IMR-90 (cell line): ENCODE measurements at regions not wholly inside any gene's neighbourhood (a gene's known extent, or its start where the extent isn't known, plus 50 kb on each side); places are given as distances from the start of the nearest gene placed in this dataset.

Experiments used
- ATAC-seq: fragments of 200-7000 bp; cut with Tn5 transposase; 2 replicates; pipeline ENCODE4 v1.9.1; 2020; ENCODE audit warnings: low read depth, mild to moderate bottlenecking, moderate library complexity
- BruUV-seq: library from RNA; stranded (reverse); fragments of 400-500 nt; replicated peaks from 2 replicates; lab custom pipeline; 2021; lab: Mats Ljungman, UMichigan
- CTCF ChIA-PET: fragments of 300-600 bp; formaldehyde crosslinking; extraction: SDS; loops from one replicate; lab custom pipeline; 2021; ENCODE audit warnings: antibody characterized with exemption; lab: Yijun Ruan, JAX
- POLR2A ChIA-PET: fragments of 300-600 bp; sonication (Branson Sonifier 250); formaldehyde crosslinking; loops from one replicate; lab custom pipeline; 2022; ENCODE audit warnings: antibody characterized with exemption; ENCODE audit not compliant: unreplicated experiment; lab: Charles Lee
- DNase-seq: peaks from one replicate; pipeline ENCODE4 v3.0.0; 2013
- H2AFZ ChIP-seq: replicated peaks from 2 replicates; pipeline ENCODE3; 2013; ENCODE audit warnings: low read length, mild to moderate bottlenecking; ENCODE audit not compliant: poor library complexity
- H2AK5ac ChIP-seq: 2 replicates; pipeline ENCODE4 v1.6.1; 2013; ENCODE audit warnings: low read depth, low read length, inconsistent platforms
- H2AK9ac ChIP-seq: replicated peaks from 2 replicates; pipeline ENCODE3; 2013; ENCODE audit warnings: mild to moderate bottlenecking, low read depth, low read length, moderate library complexity; ENCODE audit not compliant: poor library complexity
- H2BK120ac ChIP-seq: 2 replicates; pipeline ENCODE4 v1.6.1; 2013; ENCODE audit warnings: low read depth, low read length, inconsistent platforms
- H2BK15ac ChIP-seq: 3 replicates; pipeline ENCODE4 v1.6.1; 2013; ENCODE audit warnings: low read depth, low read length, inconsistent platforms
- H2BK20ac ChIP-seq: 2 replicates; pipeline ENCODE4 v1.6.1; 2013; ENCODE audit warnings: low read depth, mild to moderate bottlenecking, inconsistent platforms, low read length, moderate library complexity
- H2BK5ac ChIP-seq: 2 replicates; pipeline ENCODE4 v1.6.1; 2013; ENCODE audit warnings: mild to moderate bottlenecking, low read depth, low read length, inconsistent platforms; ENCODE audit not compliant: poor library complexity, severe bottlenecking
- H3K14ac ChIP-seq: replicated peaks from 2 replicates; pipeline ENCODE4 v1.6.1; 2013; ENCODE audit warnings: low read depth, low read length, inconsistent platforms
- H3K18ac ChIP-seq: 2 replicates; pipeline ENCODE4 v1.6.1; 2013; ENCODE audit warnings: low read depth, low read length, control low read depth
- H3K23ac ChIP-seq: 2 replicates; pipeline ENCODE4 v1.6.1; 2013; ENCODE audit warnings: low read depth, low read length, inconsistent platforms
- H3K27ac ChIP-seq: 2 replicates; pipeline ENCODE4 v1.5.1; 2013; ENCODE audit warnings: mild to moderate bottlenecking, control low read depth, low read length; ENCODE audit not compliant: insufficient read depth
- H3K27me3 ChIP-seq: 2 replicates; pipeline ENCODE4 v1.6.1; 2013; ENCODE audit warnings: low read length; ENCODE audit not compliant: control insufficient read depth, insufficient read depth
- H3K36me3 ChIP-seq: 2 replicates; pipeline ENCODE4 v1.6.1; 2013; ENCODE audit warnings: low read length, mixed read lengths; ENCODE audit not compliant: control insufficient read depth, insufficient read depth
- H3K4ac ChIP-seq: 2 replicates; pipeline ENCODE4 v1.6.1; 2013; ENCODE audit warnings: low read depth, low read length, inconsistent platforms
- H3K4me1 ChIP-seq: 2 replicates; pipeline ENCODE4 v1.6.1; 2013; ENCODE audit warnings: low read length, mixed read lengths; ENCODE audit not compliant: control insufficient read depth, insufficient read depth
- H3K4me2 ChIP-seq: 2 replicates; pipeline ENCODE4 v1.6.1; 2013; ENCODE audit warnings: low read depth, mild to moderate bottlenecking, control low read depth, low read length, moderate library complexity
- H3K4me3 ChIP-seq: 2 replicates; pipeline ENCODE4 v1.5.1; 2013; ENCODE audit warnings: low read depth, mild to moderate bottlenecking, control low read depth, low read length, moderate library complexity; ENCODE audit not compliant: insufficient read depth
- H3K56ac ChIP-seq: 2 replicates; pipeline ENCODE4 v1.6.1; 2013; ENCODE audit warnings: low read length, inconsistent platforms; ENCODE audit not compliant: insufficient read depth; ENCODE audit errors: extremely low read depth
- H3K79me1 ChIP-seq, 2 experiments: 2 replicates each; pipeline ENCODE4 v1.6.1; 2013; ENCODE audit warnings: low read length in 2 of 2, inconsistent platforms in 1 of 2, low read depth in 1 of 2
- H3K9ac ChIP-seq: 2 replicates; pipeline ENCODE4 v1.6.1; 2013; ENCODE audit warnings: low read depth, low read length, control low read depth
- H3K9me1 ChIP-seq: 2 replicates; pipeline ENCODE4 v1.6.1; 2013; ENCODE audit warnings: low read length, inconsistent platforms; ENCODE audit not compliant: insufficient read depth
- H3K9me3 ChIP-seq: 2 replicates; pipeline ENCODE4 v1.6.1; 2013; ENCODE audit warnings: low read length; ENCODE audit not compliant: control insufficient read depth, insufficient read depth
- H4K20me1 ChIP-seq: 2 replicates; pipeline ENCODE4 v1.6.1; 2013; ENCODE audit warnings: low read length, inconsistent platforms; ENCODE audit not compliant: insufficient read depth
- H4K5ac ChIP-seq: 2 replicates; pipeline ENCODE4 v1.6.1; 2013; ENCODE audit warnings: mild to moderate bottlenecking, low read depth, low read length, control low read depth
- H4K8ac ChIP-seq, 2 experiments: 2 replicates each; pipeline ENCODE4 v1.6.1; 2013; ENCODE audit warnings: low read depth in 2 of 2, low read length in 2 of 2, control low read depth in 1 of 2, inconsistent platforms in 1 of 2
- H4K91ac ChIP-seq: 2 replicates; pipeline ENCODE4 v1.6.1; 2013; ENCODE audit warnings: low read depth, low read length, inconsistent platforms; ENCODE audit not compliant: insufficient read depth
- FOS ChIP-seq: fragments of 150-350 bp; IDR thresholded peaks from 2 replicates; pipeline ENCODE4 v1.6.1; 2016; ENCODE audit warnings: low read depth, low read length
- MAFK ChIP-seq: IDR thresholded peaks from 2 replicates; pipeline ENCODE4 v1.6.1; 2012; ENCODE audit warnings: low read depth, low read length, improper control_type of control experiment
- MXI1 ChIP-seq: IDR thresholded peaks from 2 replicates; pipeline ENCODE4 v1.6.1; 2012; ENCODE audit warnings: low read depth, mild to moderate bottlenecking, low read length, moderate library complexity, borderline replicate concordance
- RCOR1 ChIP-seq: IDR thresholded peaks from 2 replicates; pipeline ENCODE4 v1.6.1; 2012; ENCODE audit warnings: mild to moderate bottlenecking, low read length, improper control_type of control experiment; ENCODE audit not compliant: insufficient replicate concordance
- SMC3 ChIP-seq: fragments of 150-350 bp; IDR thresholded peaks from 2 replicates; pipeline ENCODE4 v1.6.1; 2016; ENCODE audit warnings: low read depth, mild to moderate bottlenecking, antibody characterized with exemption, low read length, moderate library complexity
- USF2 ChIP-seq: fragments of 150-350 bp; IDR thresholded peaks from 2 replicates; pipeline ENCODE4 v1.6.1; 2017; ENCODE audit warnings: mild to moderate bottlenecking, antibody characterized with exemption, low read length, low read depth
- WGBS, 2 experiments: methylation state at CpG; one replicate each; pipeline versions ENCODE4 v1.1.5 to v1.1.7; 2013; ENCODE audit warnings: missing lambda C conversion rate in 2 of 2; ENCODE audit not compliant: insufficient read length in 1 of 2; ENCODE audit errors: extremely low coverage in 2 of 2; 5-methylcytosine and 5-hydroxymethylcytosine counted together
- dilution Hi-C: fragments of 300-500 bp; cut with HindIII; formaldehyde crosslinking; loops from one replicate; pipeline ENCODE4 v1.14.3; 2018; ENCODE audit warnings: low sequenced_read_pairs; ENCODE audit not compliant: unreplicated experiment
- in situ Hi-C: fragments of 300-500 bp; cut with MboI; formaldehyde crosslinking; loops from 3 replicates; pipeline ENCODE4 v1.14.3; 2019; ENCODE audit warnings: low sequenced_read_pairs, inconsistent platforms, mixed read lengths
- intact Hi-C: fragments of 100-400 bp; cut with micrococcal nuclease; formaldehyde crosslinking; loops from 2 replicates; pipeline ENCODE4 v1.10.0; 2022

GRCh38 chr16:62568926-62569325, 532.7 kb upstream of the CDH8 start:
- Histone ChIP-seq H3K4me1 (no peaks in the 10 kb centered on the region), H3K23ac (no peak overlapping the region), H3K27me3 (no peaks in the 10 kb centered on the region), H3K4me3 (no peak overlapping the region), H2BK5ac (no peak overlapping the region), H3K79me1 (no peaks in the 10 kb centered on the region), H3K9me1 (no peaks in the 10 kb centered on the region), H4K91ac (no peak overlapping the region), H2AK5ac (no peak overlapping the region), H2BK15ac (no peak overlapping the region), H4K20me1 (no peaks in the 10 kb centered on the region), H3K27ac (no peak overlapping the region), H3K9me3 (peaks cover 7% of the 10 kb centered on the region), H3K14ac (no peak overlapping the region), H4K5ac (no peak overlapping the region), H3K9ac (no peak overlapping the region), H3K36me3 (no peaks in the 10 kb centered on the region), H2BK20ac (no peak overlapping the region), H2AFZ (no peak overlapping the region), H3K18ac (no peak overlapping the region), H3K4me2 (no peak overlapping the region), H2AK9ac (no peak overlapping the region), H4K8ac (no peak overlapping the region), H3K56ac (no peak overlapping the region), H3K4ac (no peak overlapping the region), H2BK120ac (no peak overlapping the region)
- dilution Hi-C loops (no loop called here), intact Hi-C loops (no loop called here), in situ Hi-C loops (no loop called here)
- BruUV-seq, result no TSS peak
- DNase-seq, result no peak
- ChIA-PET POLR2A (no interaction called here), CTCF (no interaction called here)
- TF ChIP-seq SMC3 (no peak), MXI1 (no peak), MAFK (no peak), FOS (no peak), RCOR1 (no peak), USF2 (no peak)
- ATAC-seq, result no peak
- WGBS, 2 experiments, result no CpG with 5 or more reads among the region's 2 CpGs
